Loucy (cell line): ENCODE measurements at regions not wholly inside any gene's neighbourhood (a gene's known extent, or its start where the extent isn't known, plus 50 kb on each side); places are given as distances from the start of the nearest gene placed in this dataset.

Source experiments
- H2AFZ ChIP-seq: fragments of 200-600 bp; sonication (generic); 2 replicates; pipeline ENCODE4 v1.6.0; 2016; ENCODE audit warnings: antibody characterized with exemption, mild to moderate bottlenecking, low read length, moderate library complexity
- H3F3A ChIP-seq: fragments of 200-600 bp; 2 replicates; pipeline ENCODE4 v1.6.0; 2016; ENCODE audit warnings: antibody characterized with exemption, low read depth, mild to moderate bottlenecking
- H3K27me3 ChIP-seq: fragments of 200-600 bp; sonication (generic); 2 replicates; pipeline ENCODE4 v1.6.1; 2014; ENCODE audit warnings: low read length, mild to moderate bottlenecking; ENCODE audit not compliant: insufficient read depth, poor library complexity, severe bottlenecking
- H3K36me3 ChIP-seq: fragments of 200-600 bp; sonication (generic); 2 replicates; pipeline ENCODE4 v1.6.1; 2016; ENCODE audit warnings: low read length; ENCODE audit not compliant: insufficient read depth
- H3K4me1 ChIP-seq: fragments of 200-600 bp; sonication (generic); 2 replicates; pipeline ENCODE4 v1.5.1; 2014; ENCODE audit warnings: low read length, mild to moderate bottlenecking; ENCODE audit not compliant: insufficient read depth, poor library complexity, severe bottlenecking
- H3K4me2 ChIP-seq: fragments of 200-600 bp; sonication (generic); 2 replicates; pipeline ENCODE4 v1.6.0; 2014; ENCODE audit warnings: antibody characterized with exemption, low read length, low read depth, mild to moderate bottlenecking; ENCODE audit not compliant: poor library complexity, severe bottlenecking
- H3K4me3 ChIP-seq: fragments of 200-600 bp; sonication (generic); 2 replicates; pipeline ENCODE4 v1.5.1; 2014; ENCODE audit warnings: low read length, mild to moderate bottlenecking, mixed read lengths; ENCODE audit not compliant: poor library complexity, severe bottlenecking
- H3K79me2 ChIP-seq: fragments of 200-600 bp; sonication (generic); 2 replicates; pipeline ENCODE4 v1.6.1; 2014; ENCODE audit warnings: low read length; ENCODE audit not compliant: insufficient read depth
- H3K9ac ChIP-seq: fragments of 200-600 bp; sonication (generic); 2 replicates; pipeline ENCODE4 v1.6.0; 2014; ENCODE audit warnings: mild to moderate bottlenecking, low read depth, low read length, moderate library complexity; ENCODE audit not compliant: poor library complexity, severe bottlenecking
- H3K9me2 ChIP-seq: fragments of 200-600 bp; sonication (generic); replicated peaks from 2 replicates; pipeline ENCODE4 v1.6.1; 2016; ENCODE audit warnings: low read depth, low read length, mixed read lengths
- H3K9me3 ChIP-seq: fragments of 200-600 bp; sonication (generic); 2 replicates; pipeline ENCODE4 v1.6.1; 2014; ENCODE audit warnings: mild to moderate bottlenecking, antibody characterized with exemption, low read length, low read depth; ENCODE audit not compliant: insufficient read depth
- H4K20me1 ChIP-seq: fragments of 200-600 bp; sonication (generic); 2 replicates; pipeline ENCODE4 v1.6.0; 2014; ENCODE audit warnings: antibody characterized with exemption, low read length, mild to moderate bottlenecking; ENCODE audit not compliant: insufficient read depth, poor library complexity, severe bottlenecking
- EZH2phosphoT487 ChIP-seq: fragments of 200-600 bp; IDR thresholded peaks from 2 replicates; pipeline ENCODE4 v1.6.1; 2018; ENCODE audit warnings: antibody characterized with exemption, mild to moderate bottlenecking, moderate library complexity, borderline replicate concordance
- TF ChIP-seq, protein P1 (sequence below): fragments of 200-600 bp; sonication (generic); conservative IDR thresholded peaks from 2 replicates; pipeline ENCODE4 v1.5.1; 2014; ENCODE audit warnings: mild to moderate bottlenecking, antibody characterized with exemption, low read length

DNA sequence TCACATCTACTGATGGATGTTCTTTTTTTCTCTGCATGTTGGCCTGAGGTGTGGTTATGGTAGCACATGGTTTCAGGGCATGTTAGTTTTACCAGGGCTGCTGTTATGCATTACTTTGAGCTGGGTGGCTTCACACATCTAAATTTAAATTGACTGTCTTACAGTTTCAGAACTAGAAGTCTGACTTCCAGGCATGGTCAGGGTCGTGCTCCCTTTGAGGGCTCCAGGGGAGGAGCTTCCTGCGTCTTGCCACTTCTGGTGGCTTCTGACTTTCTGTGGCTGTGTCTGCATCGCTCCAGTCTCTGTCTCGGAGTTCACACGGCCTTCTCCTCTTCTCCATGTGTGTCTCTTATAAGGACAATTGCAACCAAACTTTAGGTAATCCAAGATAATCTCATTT is 143.9 kb downstream of the GALR1 start:
- Histone ChIP-seq H3K9me2 (no peaks in the 10 kb centered on the region), H3K9ac (no peak overlapping the region), H3K4me1 (peaks cover 6% of the 10 kb centered on the region), H3K4me3 (no peak overlapping the region), H3K27me3 (no peaks in the 10 kb centered on the region), H3K79me2 (no peaks in the 10 kb centered on the region), H3F3A (no peaks in the 10 kb centered on the region), H4K20me1 (no peaks in the 10 kb centered on the region), H3K4me2 (no peak overlapping the region), H3K36me3 (no peaks in the 10 kb centered on the region), H3K9me3 (0 out of 2 replicates have a peak, but pooled peaks cover 5% of the 10 kb centered on the region), H2AFZ (no peak overlapping the region)
- no peak for TF ChIP-seq EZH2phosphoT487
- TF ChIP-seq, protein P1, sequence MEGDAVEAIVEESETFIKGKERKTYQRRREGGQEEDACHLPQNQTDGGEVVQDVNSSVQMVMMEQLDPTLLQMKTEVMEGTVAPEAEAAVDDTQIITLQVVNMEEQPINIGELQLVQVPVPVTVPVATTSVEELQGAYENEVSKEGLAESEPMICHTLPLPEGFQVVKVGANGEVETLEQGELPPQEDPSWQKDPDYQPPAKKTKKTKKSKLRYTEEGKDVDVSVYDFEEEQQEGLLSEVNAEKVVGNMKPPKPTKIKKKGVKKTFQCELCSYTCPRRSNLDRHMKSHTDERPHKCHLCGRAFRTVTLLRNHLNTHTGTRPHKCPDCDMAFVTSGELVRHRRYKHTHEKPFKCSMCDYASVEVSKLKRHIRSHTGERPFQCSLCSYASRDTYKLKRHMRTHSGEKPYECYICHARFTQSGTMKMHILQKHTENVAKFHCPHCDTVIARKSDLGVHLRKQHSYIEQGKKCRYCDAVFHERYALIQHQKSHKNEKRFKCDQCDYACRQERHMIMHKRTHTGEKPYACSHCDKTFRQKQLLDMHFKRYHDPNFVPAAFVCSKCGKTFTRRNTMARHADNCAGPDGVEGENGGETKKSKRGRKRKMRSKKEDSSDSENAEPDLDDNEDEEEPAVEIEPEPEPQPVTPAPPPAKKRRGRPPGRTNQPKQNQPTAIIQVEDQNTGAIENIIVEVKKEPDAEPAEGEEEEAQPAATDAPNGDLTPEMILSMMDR = no peak

DNA sequence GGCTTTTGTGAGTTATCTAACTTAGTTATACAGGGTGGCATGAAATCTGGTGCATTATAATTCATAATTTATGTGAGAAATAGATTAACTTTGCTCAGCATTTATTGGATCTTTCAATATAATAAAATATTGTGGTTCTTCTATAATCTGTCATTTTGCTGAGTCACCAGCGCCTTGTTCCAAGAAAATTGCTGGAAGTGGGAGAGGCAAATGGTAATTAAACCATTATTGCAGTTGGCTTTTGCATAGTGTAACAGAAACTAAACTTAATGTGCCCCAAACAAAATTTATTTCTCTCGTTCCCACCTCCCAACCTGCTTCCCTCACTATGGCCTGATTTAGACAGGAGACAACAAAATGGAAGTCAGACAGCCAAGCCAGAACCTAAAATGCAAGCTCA is 146.3 kb downstream of the GALR1 start:
- H3K4me3 ChIP-seq = no peak overlapping the region
- no peaks in the 10 kb centered on the region for H3K27me3 ChIP-seq
- no peaks in the 10 kb centered on the region for H3F3A ChIP-seq
- H3K9me3 ChIP-seq = 0 out of 2 replicates have a peak, but pooled peaks cover 5% of the 10 kb centered on the region
- H3K4me1 ChIP-seq = no peaks in the 10 kb centered on the region
- no peak for TF ChIP-seq EZH2phosphoT487
- TF ChIP-seq, protein P1 = no peak
- no peak overlapping the region for H3K4me2 ChIP-seq
- H3K36me3 ChIP-seq = no peaks in the 10 kb centered on the region
- H3K79me2 ChIP-seq = no peaks in the 10 kb centered on the region
- no peaks in the 10 kb centered on the region for H4K20me1 ChIP-seq
- H3K9ac ChIP-seq = no peak overlapping the region
- H3K9me2 ChIP-seq = no peaks in the 10 kb centered on the region
- H2AFZ ChIP-seq = no peak overlapping the region

DNA sequence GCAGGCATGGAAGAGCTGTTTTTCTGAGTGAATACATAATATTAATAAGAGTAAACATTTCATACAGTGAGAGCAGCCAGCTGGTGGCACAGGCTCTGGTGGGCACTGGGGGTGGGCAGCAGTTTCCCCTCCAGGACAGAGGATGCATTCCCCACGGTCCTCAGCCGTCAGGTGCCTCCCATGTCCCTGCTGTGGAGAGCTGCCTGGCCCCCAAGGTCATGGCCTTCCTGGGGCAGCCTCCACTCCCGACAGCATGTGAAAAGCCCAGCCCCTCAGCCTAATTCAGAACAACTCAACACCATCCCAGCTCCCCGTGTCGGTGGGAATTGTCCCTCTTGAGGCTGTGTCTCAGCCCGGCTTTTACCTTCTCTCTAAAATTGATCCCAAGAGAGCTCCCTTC is 147.4 kb downstream of the GALR1 start:
- Histone ChIP-seq H3K79me2 (no peaks in the 10 kb centered on the region), H3K36me3 (no peaks in the 10 kb centered on the region), H3K4me3 (no peak overlapping the region), H3F3A (no peaks in the 10 kb centered on the region), H3K4me2 (no peak overlapping the region), H3K9me3 (0 out of 2 replicates have a peak, but pooled peaks cover under 1% of the 10 kb centered on the region), H4K20me1 (no peaks in the 10 kb centered on the region), H2AFZ (no peak overlapping the region), H3K9ac (no peak overlapping the region), H3K4me1 (no peaks in the 10 kb centered on the region), H3K9me2 (no peaks in the 10 kb centered on the region), H3K27me3 (no peaks in the 10 kb centered on the region)
- no peak for TF ChIP-seq EZH2phosphoT487
- TF ChIP-seq, protein P1 = no peak
